HG03442 (cell line): ENCODE measurements at regions not wholly inside any gene's neighbourhood (a gene's known extent, or its start where the extent isn't known, plus 50 kb on each side); places are given as distances from the start of the nearest gene placed in this dataset.

Experiments
- ATAC-seq: cut with Tn5 transposase; IDR thresholded peaks from one replicate; pipeline ENCODE4 v1.9.1; 2021; ENCODE audit warnings: mild to moderate bottlenecking, moderate library complexity; ENCODE audit not compliant: unreplicated experiment

DNA sequence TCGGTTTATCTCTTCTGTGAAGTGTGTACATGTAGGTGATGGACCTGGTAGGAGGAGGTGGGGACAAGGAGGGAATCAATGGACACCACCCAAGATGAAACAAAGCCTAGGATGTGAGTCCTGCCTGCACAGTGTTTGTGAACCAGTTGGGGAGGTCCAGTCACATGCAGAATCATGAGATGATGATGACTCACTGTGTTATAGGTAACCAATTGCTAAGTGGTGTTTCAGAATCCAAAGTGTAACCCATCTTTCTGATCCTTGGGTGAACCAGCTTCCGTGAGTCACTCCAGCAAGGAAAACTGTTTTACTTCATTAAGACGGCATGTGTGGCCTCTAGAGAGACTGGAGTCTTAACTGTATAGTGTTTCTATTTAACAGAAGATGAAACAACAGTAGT is 57.9 kb upstream of the HPF1 start:
- peak; percentile 39 for ATAC-seq

DNA sequence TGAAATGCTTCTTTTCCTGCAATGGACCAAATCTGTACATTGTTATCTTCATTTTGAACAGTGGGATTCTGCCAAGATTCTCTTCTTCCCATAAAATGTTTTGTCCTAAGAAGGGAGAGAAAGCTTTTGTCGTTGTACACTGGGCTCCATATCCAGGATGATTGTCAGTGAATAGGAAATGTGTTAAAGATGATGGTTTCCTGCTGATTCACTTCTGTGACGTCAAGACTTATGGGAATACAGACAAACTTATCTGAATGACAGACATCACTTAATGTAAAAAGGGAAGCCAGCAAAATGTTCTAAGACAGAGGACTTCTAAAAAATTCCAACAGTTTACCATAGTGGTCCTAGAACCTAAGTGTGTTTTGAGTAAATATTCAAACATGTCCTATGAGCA is 53.7 kb upstream of the HPF1 start:
- ATAC-seq = no peak

DNA sequence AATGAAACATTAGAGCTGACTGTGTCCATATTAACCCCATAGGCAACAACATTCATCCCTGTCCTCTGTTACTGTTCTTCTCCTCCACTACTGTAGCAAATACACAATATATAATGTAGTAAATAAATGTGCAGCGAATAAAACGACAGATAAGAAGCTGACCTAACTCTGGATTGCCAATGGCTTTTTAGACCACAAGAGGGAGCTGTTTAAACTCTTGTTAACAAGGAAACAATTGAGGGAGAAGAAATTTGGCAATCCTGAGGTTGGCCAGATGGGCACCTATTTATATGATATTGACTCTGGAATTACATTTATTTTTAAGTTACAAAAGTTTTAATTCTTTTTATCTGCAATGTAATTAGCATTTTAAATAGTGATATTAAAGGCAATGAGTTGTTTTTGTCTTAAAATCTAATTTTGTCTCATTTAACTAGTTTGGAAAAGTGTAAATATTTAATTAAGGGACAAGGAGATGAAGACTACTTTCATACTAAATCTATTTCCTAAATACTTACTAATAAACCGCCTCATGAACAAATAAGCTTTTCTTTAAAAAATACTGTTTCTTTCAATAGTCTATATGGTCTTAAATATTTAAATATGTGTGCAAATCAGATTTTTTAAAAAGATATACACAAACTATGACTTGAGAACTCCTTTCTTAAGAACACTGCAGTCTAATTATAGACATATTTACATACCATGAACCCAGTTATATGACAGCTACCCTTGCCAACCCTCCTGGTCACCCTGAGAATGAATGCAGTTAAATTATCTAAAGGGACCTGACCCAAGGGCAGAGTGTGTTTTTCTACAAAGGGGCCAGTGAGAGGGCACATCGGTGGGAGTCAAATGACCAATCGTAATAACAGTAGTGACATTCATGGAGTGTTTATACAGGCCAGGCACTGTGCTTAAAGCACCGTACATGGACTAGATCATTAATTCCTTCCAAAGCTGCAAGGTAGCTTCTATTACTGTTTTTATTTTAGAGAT is 52.9 kb upstream of the HPF1 start:
- ATAC-seq = peak; percentile 61

DNA sequence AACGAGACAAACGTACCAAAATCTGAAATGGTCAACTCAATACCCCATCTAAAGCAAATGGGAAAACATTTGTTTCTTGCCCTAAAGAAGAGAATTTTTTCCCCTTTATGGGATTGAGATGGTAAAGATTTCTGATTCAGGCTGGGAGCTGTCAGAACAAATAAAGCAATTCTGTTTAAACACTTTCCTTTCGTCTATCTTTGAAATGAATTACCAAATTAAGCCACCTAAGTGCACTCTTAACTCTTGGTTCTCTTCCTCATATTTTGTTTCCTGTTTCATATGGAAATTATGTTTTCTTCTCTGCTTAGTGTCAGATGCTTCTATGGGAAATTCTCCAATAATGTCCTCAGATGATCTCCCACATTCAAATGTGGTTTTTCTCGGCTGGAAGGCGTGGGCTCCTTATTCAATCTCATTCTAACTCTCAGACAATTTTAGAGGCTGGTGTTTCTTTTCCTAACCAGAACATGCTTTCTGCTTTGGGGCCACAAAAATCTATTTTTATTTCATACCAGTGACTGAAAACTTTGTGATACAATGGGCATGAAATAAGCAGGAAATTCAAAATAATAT is 50.3 kb upstream of the HPF1 start:
- ATAC-seq = no peak
